SH-SY5Y (cell line): ENCODE measurements at regions not wholly inside any gene's neighbourhood (a gene's known extent, or its start where the extent isn't known, plus 50 kb on each side); places are given as distances from the start of the nearest gene placed in this dataset.

Experiments used
- GATA2 ChIP-seq: IDR thresholded peaks from 2 replicates; pipeline ENCODE4 v1.6.1; 2011; ENCODE audit warnings: mild to moderate bottlenecking, low read depth, low read length
- GATA3 ChIP-seq: IDR thresholded peaks from 2 replicates; pipeline ENCODE4 v1.6.1; 2011; ENCODE audit warnings: low read depth, mild to moderate bottlenecking, low read length, moderate library complexity

DNA sequence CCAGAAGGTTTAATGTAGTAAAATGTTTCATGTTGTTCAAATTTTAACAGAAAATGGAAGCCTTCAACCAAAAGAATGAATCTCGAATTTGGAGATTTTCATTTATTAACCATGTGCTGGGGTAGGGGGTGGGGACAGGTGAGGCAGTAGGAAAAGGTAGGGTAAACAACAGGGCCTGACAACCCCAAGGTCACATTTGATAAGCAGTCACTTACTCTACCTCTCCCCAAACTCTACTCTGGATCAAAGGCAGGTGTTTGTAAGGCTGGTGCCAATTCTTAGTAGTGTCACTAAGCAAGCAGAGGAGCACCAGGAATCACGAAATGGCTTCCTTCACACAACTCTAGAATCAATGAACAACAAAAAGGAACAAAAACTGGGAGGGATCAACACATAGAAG is 138.0 kb downstream of the ZFAND4 start:
- TF ChIP-seq GATA2 (no peak), GATA3 (no peak)
